GM21576 (cell line): ENCODE measurements at regions not wholly inside any gene's neighbourhood (a gene's known extent, or its start where the extent isn't known, plus 50 kb on each side); places are given as distances from the start of the nearest gene placed in this dataset.

Experiments used
- ATAC-seq: cut with Tn5 transposase; IDR thresholded peaks from one replicate; pipeline ENCODE4 v1.9.1; 2021; ENCODE audit warnings: mild to moderate bottlenecking, moderate library complexity; ENCODE audit not compliant: unreplicated experiment

DNA sequence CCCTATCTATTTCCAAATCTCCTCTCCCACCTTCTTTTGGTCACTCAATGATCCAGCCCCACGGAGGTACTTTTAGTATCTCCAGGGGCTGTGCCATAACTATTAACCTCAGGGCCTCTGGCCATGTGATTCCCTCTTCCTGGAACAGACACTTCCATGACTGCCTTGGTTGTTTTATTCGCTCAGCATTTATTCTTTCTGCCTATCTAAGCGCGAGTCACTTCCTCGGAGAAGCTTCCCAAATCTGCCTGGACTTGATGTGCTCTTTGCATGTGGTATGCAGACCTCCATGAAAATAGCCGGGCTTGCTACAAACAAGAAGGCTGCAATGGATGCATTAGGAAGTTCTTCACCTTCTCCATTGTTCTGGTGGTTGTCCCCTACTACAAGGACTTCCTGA is 939.0 kb upstream of the TMEM132C start:
- ATAC-seq, result no peak

DNA sequence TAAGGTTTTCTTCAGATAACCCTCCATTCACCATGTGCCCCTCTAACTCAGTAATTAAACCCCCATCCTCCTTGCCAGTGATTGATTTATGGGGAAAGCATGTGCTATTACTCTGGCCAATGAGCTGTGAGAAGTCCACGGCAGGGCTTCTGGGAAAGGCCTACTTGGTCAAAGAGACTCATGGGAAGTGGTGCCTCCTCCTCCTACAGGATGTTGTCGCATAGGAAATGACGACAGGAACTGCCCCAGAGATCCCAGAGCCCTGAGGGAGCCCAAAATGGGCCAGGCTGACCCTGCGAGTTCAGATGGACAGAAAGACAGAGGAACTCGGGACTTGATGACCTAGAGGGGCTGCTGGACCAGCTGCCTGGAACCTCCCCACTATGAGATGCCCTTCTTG is 938.1 kb upstream of the TMEM132C start:
- ATAC-seq, result no peak

DNA sequence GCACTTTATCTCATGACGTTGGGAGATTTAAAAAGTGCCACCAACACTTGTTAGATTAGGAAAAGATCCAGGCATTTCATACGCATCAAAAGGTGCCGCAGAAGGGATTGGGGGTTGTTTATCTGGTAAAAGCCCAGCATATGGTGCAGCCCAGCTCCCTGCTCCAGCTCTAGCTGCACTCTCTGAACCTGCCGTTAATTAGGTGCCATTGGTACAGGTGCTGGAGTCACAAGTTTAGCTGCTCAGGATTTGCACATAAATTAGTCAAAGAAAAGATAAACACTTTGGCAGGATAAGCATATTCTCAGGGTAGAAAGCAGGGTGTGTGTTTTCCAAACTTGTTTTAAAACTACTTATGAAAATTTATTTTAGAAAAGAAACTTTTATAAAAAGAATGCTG is 932.6 kb upstream of the TMEM132C start:
- no peak for ATAC-seq

DNA sequence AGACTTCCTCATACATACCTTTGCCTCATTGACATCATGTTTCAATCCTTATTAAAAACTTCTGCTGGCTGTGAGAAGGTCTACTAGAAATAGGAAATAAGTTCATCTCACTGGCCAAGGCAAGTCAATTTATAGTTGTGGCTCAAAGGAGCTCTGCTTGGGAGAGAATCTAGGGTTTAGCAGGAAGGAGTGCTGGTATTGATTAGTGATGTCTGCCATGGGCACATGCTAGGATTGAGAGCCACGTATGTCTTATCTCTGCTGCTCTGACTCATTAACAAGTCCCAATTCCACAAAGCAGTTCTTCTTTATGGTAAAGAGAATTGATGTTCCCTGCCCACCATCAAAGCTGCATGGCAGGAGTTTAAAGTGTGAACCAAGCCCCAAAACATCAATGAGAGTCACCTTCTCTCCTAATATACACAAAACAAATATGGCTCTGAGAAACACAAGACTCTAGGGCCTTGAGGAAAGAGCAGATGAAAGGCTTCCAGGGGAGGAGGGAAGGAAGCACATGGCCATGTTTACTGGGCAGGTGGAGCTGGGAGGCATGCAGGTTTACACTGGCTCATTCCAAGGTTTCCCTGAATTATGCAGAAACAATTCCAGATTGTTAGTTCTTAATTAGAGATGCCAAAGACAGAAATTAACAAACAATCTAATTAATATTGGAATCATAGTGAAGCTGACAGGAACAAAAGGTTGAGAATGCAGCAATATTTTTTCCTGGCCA is 931.9 kb upstream of the TMEM132C start:
- ATAC-seq, result no peak

DNA sequence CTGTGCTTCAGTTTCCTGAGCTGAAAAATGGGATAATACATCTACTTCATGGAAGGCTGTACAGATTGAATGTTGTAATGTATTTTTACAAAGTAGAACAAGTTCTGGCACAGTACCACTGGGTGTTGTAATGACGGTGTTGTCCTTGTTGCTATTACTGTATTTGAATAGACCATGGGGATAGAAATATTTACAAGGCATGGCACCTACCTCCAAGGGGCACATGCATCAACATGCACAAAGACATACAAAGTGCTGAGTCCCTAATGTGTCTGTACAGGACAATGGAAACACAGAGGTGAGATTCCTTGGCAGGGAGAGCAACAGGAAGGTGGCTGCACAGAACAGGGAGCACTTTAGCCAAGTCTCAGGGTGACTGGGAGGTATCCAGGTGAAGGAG is 930.6 kb upstream of the TMEM132C start:
- ATAC-seq, result no peak

DNA sequence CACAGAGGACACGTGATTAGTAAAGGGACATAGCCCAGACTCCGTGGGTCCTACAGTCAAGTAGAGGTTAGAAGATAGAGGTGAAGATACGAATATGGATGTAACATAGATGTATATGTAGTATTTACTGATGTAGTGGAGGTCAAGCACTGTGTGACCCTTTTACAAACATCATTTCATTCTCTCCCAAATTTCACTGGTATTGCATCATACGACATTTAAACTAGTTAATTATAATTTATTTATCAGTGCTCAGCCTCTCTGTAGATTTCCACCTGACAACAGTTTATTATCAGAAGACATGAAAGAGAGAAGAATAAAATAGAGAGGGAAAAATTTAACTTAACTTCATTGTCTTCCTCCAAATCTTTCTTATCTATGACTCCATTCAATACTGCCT is 927.9 kb upstream of the TMEM132C start:
- no peak for ATAC-seq

DNA sequence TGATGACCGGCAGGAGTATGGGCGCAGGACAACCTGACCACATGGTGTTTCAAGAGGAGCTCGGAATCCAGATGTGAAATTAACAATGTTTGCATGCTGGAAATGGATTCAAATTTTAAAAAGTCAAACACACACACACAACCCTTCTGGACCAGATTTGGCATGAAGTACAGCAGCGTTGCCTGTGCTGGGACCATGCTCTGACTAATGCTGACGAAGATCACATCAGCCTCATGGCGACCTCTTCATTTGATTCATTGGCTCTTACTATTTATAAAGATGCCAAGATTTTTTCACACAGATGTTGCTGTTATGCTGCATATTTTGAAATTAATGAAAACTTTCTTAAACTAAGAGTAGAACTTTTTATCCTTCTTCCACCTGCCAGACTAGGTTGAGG is 926.6 kb upstream of the TMEM132C start:
- no peak for ATAC-seq

DNA sequence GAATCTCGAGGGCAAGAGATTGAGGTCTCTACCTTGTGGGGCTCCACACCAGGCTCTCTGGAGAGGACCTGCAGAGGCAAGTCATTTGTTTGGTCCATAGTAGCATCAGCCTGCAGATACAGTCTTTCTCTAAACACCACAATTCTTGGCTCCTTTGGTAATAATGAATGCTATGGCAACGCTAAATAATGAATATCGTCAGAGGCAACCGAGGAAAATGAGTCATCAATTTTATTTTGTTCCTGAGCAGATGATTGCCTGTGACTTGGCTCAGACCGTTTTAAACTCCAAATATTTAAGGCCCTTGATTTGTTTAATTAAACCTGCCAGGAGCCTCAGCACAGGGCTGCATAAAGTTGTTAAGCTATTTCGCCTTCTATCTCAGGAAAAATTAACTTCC is 924.1 kb upstream of the TMEM132C start:
- ATAC-seq, result no peak

DNA sequence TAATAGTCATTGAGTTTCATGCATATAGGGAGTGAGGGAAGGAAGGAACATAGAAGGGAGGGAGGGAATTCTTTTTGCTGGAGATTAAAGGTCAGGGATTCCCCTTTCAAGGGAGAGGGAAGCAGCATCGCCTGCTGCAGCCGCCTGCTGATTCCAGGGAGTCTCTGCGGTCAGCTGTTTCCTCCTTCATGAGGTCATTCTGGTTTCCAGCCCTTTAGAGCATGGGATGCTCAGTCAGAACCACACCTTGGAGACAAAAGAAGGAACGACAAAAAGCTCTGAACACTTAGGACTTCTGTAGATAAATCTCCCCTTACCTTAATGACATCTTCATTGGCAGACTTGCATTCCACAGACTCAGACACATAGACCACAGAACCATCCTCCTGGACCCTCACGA is 923.0 kb upstream of the TMEM132C start:
- no peak for ATAC-seq

DNA sequence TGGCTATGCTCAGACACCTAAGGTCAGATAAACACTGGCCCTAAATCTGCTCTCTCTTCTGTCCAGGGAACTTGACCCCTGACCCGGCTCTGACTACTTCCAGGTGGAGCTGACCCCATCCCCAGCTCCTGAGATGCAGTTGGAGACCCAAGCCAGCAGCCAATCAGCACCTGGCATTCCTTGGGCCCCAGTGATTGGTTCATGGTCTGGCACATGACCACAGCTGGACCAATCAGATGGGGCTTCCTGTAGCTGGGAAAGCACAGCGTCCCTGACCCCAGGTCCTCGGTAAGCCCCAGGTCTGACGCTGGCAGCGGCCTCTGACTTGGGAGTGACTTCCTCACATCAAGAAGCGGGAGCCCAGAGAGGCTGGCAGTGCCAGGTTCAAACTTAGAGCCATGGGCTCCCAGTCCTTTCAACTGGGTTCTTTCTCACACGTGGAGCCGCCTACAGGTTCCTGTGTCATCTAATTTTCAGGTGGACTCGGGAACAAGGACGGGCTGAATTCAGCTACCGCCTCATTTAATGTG is 915.4 kb upstream of the TMEM132C start:
- no peak for ATAC-seq

DNA sequence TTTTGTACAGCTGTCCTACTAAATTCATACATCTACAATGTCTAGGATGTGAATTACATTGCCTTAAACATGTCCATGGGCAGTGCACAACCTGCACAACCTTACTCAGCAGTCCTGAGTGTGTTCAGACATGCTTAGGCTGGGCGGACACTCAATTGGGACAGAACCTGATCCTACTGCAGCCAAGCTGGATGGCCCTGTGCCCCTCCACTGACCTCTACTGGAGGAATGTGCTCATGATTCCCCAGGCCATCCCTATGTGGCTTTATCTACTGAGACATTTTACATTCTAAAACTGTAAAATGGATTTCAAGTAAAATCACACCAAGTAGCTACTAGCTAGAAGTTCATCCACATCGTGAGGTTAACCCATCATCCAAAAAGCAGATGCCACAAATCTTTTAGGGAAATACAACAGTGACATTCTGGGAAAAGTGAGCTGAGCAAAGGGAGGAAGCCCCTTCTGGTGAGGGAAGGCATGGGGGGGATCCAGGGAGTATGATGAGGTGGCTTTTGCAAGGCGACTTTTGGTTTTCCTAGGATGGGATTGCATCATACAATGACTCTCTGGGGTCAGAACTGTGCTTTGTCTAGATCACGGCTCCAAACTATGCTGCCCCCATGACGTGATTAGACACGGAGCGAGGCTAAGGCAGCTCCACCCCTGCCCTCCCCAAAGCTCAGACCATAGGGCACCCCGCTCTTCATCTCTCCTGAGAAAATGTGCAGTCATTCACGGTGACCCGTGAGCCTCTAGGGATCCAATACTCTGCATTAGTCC is 911.7 kb upstream of the TMEM132C start:
- ATAC-seq, result no peak

DNA sequence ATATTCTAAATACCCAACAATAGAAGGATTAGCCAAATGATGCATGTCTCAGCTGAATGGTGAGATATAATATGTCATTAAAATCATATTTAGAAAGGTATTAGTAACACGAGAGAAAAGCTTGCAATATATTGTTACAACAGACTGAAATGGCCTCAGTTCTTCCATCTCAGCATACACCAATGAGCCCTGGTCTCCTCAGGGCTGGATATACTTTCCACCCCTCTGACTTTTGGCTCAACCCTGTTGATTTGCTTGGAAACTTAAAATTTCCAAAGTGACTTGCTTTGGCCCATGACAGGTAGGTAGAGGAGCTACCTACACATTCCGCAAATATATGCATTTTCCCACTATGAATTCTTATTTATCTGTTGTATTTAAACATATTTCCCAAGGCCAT is 908.1 kb upstream of the TMEM132C start:
- no peak for ATAC-seq

DNA sequence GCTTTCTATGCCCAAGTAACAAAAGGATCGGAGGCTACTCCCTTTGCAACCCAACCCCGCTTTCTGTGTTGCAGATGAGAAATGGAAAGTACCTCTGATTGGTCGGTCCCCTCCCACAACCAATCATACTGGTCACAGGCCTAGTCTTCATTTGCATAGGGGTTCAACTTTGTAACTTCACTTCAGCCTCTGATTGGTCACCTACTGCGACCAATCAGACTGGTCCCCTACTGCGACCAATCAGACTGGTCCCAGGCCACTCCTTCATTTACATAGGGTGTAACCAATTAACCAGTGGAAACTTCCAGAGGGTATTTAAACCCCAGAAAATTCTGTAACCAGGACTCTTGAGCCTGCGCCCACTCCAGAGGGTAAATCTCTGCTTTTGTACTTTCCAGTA is 906.4 kb upstream of the TMEM132C start:
- ATAC-seq, result no peak

DNA sequence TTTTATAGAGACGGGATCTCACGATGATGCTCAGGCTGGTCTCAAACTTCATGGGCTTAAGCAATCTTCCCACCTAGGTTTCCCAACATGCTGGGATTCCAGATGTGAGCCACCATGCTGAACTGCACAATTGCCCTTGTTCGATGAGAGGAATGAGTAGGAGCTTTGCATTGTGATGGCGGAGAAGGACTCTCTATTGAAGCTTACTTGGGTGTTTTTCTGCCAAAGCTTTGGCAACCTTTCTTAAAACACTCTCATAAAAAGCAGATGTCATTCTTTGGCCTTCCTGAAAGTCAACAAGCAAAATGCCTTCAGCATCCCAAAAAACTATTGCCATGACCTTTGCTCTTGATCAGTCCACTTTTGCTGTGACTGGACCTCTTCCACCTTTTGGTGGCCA is 904.8 kb upstream of the TMEM132C start:
- no peak for ATAC-seq

DNA sequence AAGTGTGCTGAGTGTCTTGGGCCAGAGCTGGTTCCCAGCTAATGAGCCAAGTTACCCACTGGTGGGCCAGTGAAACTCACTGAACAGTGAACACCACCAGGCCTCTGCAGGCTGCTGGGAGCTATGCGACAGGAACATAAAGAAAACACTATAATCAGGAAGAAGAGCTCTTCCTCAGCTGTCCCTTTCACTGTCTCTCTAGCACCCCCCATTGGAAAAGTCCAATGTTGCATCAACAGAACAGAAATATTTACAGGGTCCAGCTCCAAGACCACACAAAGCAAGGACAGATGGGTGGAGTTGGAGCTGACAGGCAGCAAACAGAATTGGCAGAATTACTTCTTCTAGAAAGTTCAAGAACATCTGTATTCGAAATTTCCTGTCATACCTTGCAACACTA is 903.6 kb upstream of the TMEM132C start:
- ATAC-seq, result no peak

DNA sequence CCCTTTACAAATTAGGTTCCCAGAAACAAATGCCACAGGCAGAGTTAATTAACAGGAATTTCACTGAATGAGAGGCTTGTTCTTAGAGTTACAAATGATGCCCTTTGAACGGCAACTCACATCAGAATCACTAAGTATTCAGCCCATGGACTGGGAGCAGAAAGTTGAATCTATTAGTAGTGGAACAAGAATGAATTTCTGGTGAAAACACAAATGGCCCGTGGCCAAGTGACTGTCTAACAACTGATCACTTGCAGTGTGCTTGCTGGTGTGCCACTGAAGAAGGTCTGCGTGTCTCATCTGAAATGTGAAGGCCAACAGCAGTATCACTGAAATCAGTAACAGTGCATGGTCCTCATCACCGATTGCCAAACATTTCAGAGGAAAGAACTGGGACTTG is 893.4 kb upstream of the TMEM132C start:
- no peak for ATAC-seq

DNA sequence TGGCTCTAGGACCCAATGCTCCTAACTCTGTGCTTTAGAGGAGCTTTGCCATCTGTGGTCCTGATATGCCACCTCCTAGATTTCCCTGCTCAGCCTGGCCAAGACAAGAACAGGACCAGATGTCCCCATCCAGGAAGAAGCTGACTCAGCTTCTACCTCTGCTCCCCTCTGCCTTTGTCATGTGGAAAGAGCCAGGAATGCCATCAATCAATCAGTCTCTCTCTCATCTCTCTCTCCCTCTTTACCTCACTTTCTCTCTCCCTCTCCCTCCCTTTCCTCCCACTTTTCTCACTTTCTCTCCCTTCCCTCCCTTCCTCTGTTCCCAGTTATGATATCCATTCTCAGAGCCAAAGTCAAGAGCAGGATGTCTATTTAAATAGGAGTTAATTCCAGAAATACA is 892.5 kb upstream of the TMEM132C start:
- ATAC-seq, result no peak

DNA sequence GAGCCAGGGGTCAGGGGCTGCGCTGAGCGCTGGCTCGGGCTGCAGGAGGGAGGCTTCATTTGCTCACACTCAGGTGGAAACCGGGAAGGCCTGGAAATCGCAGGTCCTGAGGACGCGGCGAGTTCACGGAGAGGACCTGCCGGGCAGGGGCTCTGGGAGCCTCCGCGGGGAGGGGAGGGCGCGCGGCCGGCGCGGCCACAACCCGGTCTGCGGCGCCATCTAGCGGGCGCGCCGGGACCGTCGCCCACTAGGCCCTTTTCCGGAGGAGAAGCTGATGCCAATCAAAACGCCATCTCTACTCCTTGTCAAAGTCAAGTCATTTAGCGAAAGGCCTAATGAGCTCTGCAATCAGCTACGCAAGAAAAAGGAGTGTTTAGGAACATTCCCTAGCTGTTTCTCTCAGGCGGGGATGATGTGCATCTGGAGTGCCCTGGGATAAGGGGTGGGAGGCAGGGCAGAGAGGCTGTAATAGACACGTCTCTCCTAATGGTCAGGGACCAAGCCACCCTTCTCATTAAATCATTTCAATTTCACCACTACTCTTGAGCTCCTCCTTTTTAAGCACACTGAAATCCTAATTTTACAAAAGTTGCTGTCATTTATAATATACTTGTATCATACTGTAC is 885.8 kb upstream of the TMEM132C start:
- ATAC-seq, result no peak

DNA sequence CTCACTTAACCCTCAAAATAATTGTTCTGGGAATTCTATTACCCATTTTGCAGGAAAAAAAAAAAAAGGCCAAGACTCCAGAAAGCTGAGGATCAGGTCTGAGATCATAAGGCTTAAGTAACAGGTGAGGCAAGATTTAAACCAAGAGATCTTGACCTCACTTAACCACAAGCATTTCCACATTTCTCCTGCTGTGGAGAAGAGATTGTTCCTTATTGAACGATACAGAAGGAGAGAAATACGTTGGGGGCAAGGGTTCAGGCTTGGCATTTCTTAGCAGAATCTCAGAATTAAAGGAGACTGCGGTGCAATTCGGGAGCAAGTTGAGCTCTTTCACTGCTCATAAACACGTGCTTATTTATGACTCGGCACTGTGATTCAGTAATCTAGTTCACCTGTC is 885.3 kb upstream of the TMEM132C start:
- ATAC-seq, result no peak

DNA sequence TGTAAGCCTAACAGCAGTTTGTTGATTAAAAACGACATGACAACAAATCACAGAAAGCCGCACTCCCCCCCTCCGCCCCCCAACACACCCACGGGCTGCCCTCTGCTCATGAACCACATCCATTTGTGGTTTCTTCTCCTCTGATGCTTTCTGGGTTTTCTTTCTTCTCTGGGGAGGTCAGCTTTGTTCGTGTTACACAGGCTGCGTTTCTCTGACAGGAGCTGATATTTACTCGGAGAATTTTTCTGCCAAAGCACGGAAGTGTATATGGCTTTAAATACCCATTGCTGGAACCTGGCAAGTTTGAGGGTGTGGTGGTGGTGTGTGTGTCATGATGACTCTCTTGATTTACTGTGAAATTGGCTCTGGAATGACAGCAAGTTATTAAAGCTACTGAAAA is 883.7 kb upstream of the TMEM132C start:
- no peak for ATAC-seq

DNA sequence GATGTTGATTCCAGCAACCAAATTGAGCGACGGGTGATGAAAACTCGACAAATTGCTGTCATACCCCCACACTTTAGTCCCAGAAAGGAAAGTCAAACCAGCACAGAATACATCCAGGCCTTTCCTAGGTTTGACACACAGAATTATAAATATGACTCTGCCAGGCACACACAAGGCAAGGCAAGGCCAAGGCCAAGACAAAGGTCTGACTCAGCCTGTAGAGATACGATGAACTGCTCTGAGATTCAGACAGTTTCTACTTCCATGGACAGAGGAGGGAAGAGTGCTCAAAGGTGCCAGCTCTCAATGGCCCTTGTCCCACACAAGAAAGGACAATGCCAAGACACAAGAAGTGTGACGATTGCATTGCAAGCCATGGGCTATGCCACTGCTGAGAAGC is 880.2 kb upstream of the TMEM132C start:
- ATAC-seq, result no peak

DNA sequence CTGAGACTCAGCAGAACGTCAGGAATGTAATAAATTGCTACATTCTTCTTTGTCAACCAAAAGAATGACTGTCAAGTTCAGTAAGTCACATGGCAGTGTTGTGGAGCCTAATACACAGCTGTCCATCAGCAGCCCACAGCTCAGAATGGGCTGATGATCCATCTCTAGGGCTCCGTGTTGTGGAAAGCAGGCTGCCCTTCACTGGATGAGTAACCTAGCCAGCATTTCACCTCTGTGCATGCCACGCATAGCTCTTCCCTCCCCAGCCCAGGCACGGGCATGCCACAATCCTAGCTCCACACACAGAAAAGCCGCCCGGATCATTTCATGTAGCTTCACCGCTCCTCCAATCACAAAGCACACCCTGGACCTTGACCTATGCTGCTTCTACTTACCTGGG is 878.0 kb upstream of the TMEM132C start:
- ATAC-seq, result no peak
